ENCODE measurements at regions not wholly inside any gene's neighbourhood (a gene's known extent, or its start where the extent isn't known, plus 50 kb on each side); places are given as distances from the start of the nearest gene placed in this dataset.
"Not testable (repeated sequence)": the region's sequence is repeated elsewhere in the genome, so short reads cannot be mapped to it uniquely, and the experiment has no call there.

GRCh38 chr13:24973102-24973501 is 122.8 kb upstream of the PABPC3 start:
- TF ChIP-seq CTCF (IDR thresholded peaks at IDR 0.05); POLR2A (IDR thresholded peaks at IDR 0.05); EP300 (IDR thresholded peaks at IDR 0.05; ENCODE audit: low read depth): not testable (repeated sequence)
